Hepatocyte (in vitro differentiated cells): ENCODE measurements at regions not wholly inside any gene's neighbourhood (a gene's known extent, or its start where the extent isn't known, plus 50 kb on each side); places are given as distances from the start of the nearest gene placed in this dataset.
A peak's percentile ranks its signal among the peaks of the same experiment; 100 is the strongest.

Experiments used
- DNase-seq: peaks from one replicate; pipeline ENCODE4 v3.0.0-alpha.2; 2016; ENCODE audit warnings: low spot score
- H2AFZ ChIP-seq: fragments of 200-600 bp; sonication (generic); 2 replicates; pipeline ENCODE4 v1.6.0; 2016; ENCODE audit warnings: antibody characterized with exemption, mild to moderate bottlenecking
- H3K27ac ChIP-seq: fragments of 200-600 bp; sonication (generic); 2 replicates; pipeline ENCODE4 v1.5.1; 2016; ENCODE audit warnings: mild to moderate bottlenecking
- H3K27me3 ChIP-seq: fragments of 200-600 bp; sonication (generic); 2 replicates; pipeline ENCODE4 v1.6.1; 2016
- H3K36me3 ChIP-seq: fragments of 200-600 bp; sonication (generic); replicated peaks from 2 replicates; pipeline ENCODE4 v1.5.1; 2016; ENCODE audit warnings: low read depth; ENCODE audit not compliant: insufficient read depth
- H3K4me1 ChIP-seq: fragments of 200-600 bp; sonication (generic); 2 replicates; pipeline ENCODE4 v1.5.1; 2016; ENCODE audit warnings: mild to moderate bottlenecking, moderate library complexity; ENCODE audit not compliant: insufficient read depth
- H3K4me2 ChIP-seq: fragments of 200-600 bp; sonication (generic); 2 replicates; pipeline ENCODE4 v1.6.0; 2016
- H3K4me3 ChIP-seq: fragments of 200-600 bp; sonication (generic); 2 replicates; pipeline ENCODE4 v1.5.1; 2016; ENCODE audit warnings: mild to moderate bottlenecking
- H3K79me2 ChIP-seq: fragments of 200-600 bp; sonication (generic); 2 replicates; pipeline ENCODE4 v1.6.0; 2017; ENCODE audit warnings: mild to moderate bottlenecking
- H3K9me2 ChIP-seq: fragments of 200-600 bp; sonication (generic); replicated peaks from 2 replicates; pipeline ENCODE4 v1.6.0; 2017; ENCODE audit warnings: mild to moderate bottlenecking; ENCODE audit not compliant: insufficient read depth
- H3K9me3 ChIP-seq: fragments of 200-600 bp; sonication (generic); 2 replicates; pipeline ENCODE4 v1.5.1; 2016; ENCODE audit warnings: low read depth, mild to moderate bottlenecking
- H4K20me1 ChIP-seq: fragments of 200-600 bp; sonication (generic); 2 replicates; pipeline ENCODE4 v1.6.0; 2016; ENCODE audit warnings: mild to moderate bottlenecking; ENCODE audit not compliant: insufficient read depth, poor library complexity, severe bottlenecking
- CTCF ChIP-seq: fragments of 200-600 bp; sonication (generic); IDR thresholded peaks from 2 replicates; pipeline ENCODE4 v1.5.1; 2016; ENCODE audit warnings: antibody characterized with exemption, mild to moderate bottlenecking; ENCODE audit not compliant: poor library complexity
- EZH2 ChIP-seq: fragments of 200-600 bp; sonication (generic); IDR thresholded peaks from 2 replicates; pipeline ENCODE4 v1.6.1; 2016; ENCODE audit warnings: antibody characterized with exemption, mild to moderate bottlenecking, borderline replicate concordance
- EZH2phosphoT487 ChIP-seq: fragments of 200-600 bp; sonication (generic); IDR thresholded peaks from one replicate; pipeline ENCODE4 v1.6.1; 2018; ENCODE audit warnings: antibody characterized with exemption, mild to moderate bottlenecking, low read depth, moderate library complexity; ENCODE audit not compliant: unreplicated experiment, severe bottlenecking
- WGBS: methylation state at CpG from one replicate; pipeline ENCODE4 v1.1.6; 2016; ENCODE audit warnings: low lambda C conversion rate; ENCODE audit errors: missing lambda C conversion rate; 5-methylcytosine and 5-hydroxymethylcytosine counted together

GRCh38 chr9:79357616-79358015 lies 214.1 kb upstream of the TLE4 start:
- Histone ChIP-seq H3K79me2 (no peaks in the 10 kb centered on the region), H4K20me1 (no peaks in the 10 kb centered on the region), H3K27ac (no peak overlapping the region), H3K4me3 (no peak overlapping the region), H3K4me2 (peak overlapping the region; percentile 20), H3K27me3 (no peaks in the 10 kb centered on the region), H3K36me3 (no peaks in the 10 kb centered on the region), H3K9me3 (no peaks in the 10 kb centered on the region), H2AFZ (no peak overlapping the region), H3K9me2 (no peaks in the 10 kb centered on the region), H3K4me1 (peaks cover 3% of the 10 kb centered on the region)
- TF ChIP-seq EZH2phosphoT487 (no peak), CTCF (no peak)
- no peak for DNase-seq
- 58% methylated on average over 6 of the region's 6 CpGs for WGBS

GRCh38 chr9:79360387-79361347 lies 211.1 kb upstream of the TLE4 start:
- no peaks in the 10 kb centered on the region for H3K79me2 ChIP-seq
- no peak for DNase-seq
- H2AFZ ChIP-seq, result no peak overlapping the region
- no peaks in the 10 kb centered on the region for H3K9me3 ChIP-seq
- no peaks in the 10 kb centered on the region for H3K27me3 ChIP-seq
- no peak overlapping the region for H3K4me3 ChIP-seq
- TF ChIP-seq EZH2phosphoT487 (no peak), EZH2 (no peak), CTCF (no peak)
- H3K4me2 ChIP-seq, result no peak overlapping the region
- H3K9me2 ChIP-seq, result no peaks in the 10 kb centered on the region
- H3K27ac ChIP-seq, result no peak overlapping the region
- H3K4me1 ChIP-seq, result peaks cover 3% of the 10 kb centered on the region
- 63% methylated on average over 4 of the region's 5 CpGs for WGBS
- no peaks in the 10 kb centered on the region for H4K20me1 ChIP-seq
- H3K36me3 ChIP-seq, result no peaks in the 10 kb centered on the region

- H2AFZ ChIP-seq, result no peak overlapping the region
- no peaks in the 10 kb centered on the region for H3K36me3 ChIP-seq
- H3K79me2 ChIP-seq, result no peaks in the 10 kb centered on the region
- 35% methylated on average over 9 of the region's 9 CpGs for WGBS
- TF ChIP-seq EZH2, result no peak
- TF ChIP-seq EZH2phosphoT487, result no peak
- TF ChIP-seq CTCF, result no peak
- peak overlapping the region; percentile 31 for H3K4me2 ChIP-seq
- H3K27ac ChIP-seq, result no peak overlapping the region
- DNase-seq, result peak; percentile 15
- no peaks in the 10 kb centered on the region for H4K20me1 ChIP-seq
- H3K4me1 ChIP-seq, result peaks cover 3% of the 10 kb centered on the region
- no peaks in the 10 kb centered on the region for H3K27me3 ChIP-seq
- no peak overlapping the region for H3K4me3 ChIP-seq
- H3K9me2 ChIP-seq, result no peaks in the 10 kb centered on the region
- H3K9me3 ChIP-seq, result no peaks in the 10 kb centered on the region
Observed at GRCh38 chr9:79362100-79363081, 209.4 kb upstream of the TLE4 start.
